Inflammatory macrophage treated with lipopolysaccharide for 1 hour (primary cell): ENCODE measurements at regions not wholly inside any gene's neighbourhood (a gene's known extent, or its start where the extent isn't known, plus 50 kb on each side); places are given as distances from the start of the nearest gene placed in this dataset.
A peak's percentile ranks its signal among the peaks of the same experiment; 100 is the strongest.
"Not testable (repeated sequence)": the region's sequence is repeated elsewhere in the genome, so short reads cannot be mapped to it uniquely, and the experiment has no call there.

ENCODE experiments used
- DNase-seq, 2 donors: peaks; one replicate each; pipeline ENCODE4 v3.0.0-alpha.2; 2020 to 2022

DNA sequence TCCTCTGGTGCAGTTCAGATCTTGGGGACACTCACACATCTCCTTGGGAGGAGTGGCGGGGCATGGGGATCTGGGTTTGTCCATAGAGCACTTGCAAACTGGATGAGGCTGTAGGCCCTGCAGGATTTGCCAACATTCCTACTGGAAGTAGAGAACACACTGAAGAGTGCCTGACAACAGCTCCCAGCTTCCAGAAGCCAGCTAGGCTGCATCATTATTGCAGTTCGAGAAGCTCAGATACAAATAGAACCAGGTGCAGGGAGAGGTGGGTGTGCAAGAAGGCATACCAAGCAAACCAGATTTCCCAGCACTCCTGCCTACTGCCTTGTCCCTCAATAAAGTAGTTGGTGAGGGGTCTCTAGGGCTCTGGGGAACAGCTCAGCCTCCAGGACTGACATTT is 52.5 kb downstream of the RHOB start:
- no peak for DNase-seq

DNA sequence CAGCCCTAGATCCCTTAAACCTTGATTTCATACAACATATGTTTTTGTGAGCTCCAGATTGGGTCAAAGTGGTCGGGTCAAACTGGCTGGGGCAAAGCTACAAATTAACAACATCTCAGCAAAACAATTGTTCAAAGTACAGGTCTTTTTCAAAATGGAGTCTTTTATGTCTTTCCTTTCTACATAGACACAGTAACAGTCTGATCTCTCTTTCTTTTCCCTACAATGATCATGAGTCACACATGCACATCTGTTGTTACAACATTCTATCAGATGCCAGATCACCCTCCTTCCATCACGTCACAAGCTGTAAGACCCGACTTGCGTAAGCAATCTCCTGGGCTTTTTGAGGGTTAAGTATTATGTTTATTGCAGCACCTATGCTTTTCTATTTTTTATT is 55.1 kb downstream of the RHOB start:
- DNase-seq: peak; percentile 75 to 84

DNA sequence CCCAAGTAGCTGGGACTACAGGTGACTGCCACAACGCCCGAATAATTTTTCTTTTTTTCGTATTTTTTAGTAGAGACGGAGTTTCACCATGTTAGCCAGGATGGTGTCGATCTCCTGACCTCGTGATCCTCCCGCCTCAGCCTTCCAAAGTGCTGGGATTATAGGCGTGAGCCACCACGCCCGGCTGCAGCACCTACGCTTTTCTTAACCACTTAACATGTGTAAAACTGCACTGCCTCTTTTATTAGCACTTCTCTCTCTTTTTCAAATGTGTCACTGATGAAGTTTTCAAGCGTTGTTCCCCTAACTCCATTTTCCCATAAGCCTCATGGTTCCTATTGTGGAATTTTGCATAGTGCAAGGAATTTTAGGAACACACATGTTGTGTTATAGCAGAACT is 55.6 kb downstream of the RHOB start:
- DNase-seq: not testable (repeated sequence)

DNA sequence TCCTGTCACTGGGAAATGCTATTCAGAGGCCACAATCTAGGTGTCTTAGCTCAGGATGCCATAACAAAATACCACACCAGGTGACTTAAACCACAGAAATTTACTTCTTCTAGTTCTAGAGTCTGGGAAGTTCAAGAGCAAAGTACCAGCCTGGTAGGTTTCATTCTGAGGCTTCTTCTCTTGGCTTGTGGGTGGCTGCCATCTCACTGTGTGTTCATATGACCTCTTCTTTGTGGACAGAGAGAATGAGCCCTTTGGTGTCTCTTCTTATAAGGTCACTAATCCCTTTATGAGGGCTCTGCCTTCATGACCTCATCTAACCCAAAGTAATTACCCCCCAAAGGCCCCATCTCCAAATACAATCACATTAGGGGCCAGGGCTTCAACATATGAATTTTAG is 57.3 kb downstream of the RHOB start:
- DNase-seq: no peak

DNA sequence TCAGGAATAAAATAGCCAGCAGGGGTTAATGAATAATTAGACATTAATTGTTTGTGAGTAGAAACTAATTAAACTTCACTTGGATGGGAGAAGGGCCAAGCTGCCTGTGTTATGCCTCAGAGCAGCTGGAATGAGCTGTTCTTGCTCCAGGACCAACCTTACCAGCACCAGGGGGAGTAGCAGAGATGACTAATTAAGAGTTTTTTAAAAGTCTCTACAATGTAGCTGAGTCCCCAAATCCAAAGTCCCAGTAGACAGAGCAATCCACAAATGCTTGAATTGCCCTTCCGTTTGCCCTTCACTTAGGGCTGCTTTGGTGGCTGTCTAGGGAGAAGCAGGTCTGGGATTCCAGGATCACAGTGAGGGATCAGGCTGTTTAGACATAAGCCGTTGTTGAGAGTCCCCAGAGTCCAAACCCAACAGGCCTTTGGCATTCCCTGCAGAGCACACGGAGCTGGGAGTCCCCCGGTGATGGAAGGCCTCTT is 59.4 kb downstream of the RHOB start:
- DNase-seq: no peak

DNA sequence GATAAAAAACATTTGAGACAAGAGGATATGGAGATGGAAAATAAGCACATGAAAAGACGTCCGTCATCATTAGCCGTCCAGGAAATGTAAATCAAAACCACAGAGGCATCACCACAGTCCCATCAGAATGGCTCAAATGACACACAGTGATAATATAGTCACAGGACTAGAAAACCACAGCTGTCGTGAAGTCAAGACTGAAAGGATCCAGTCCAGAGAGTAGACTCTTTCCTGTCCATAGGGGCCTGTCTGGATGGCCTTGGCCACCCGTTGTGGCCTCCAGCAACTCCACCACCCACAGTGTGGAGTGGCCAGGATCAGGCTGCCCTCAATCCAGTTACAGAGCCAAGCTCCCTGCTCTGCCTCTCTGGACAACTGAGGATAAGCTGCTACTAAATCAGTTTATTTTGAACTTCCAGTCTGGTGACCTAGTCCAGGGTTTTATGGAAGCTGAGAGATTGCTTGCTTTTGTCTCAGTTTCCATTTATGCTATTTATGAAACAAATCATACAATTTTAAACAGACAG is 60.4 kb downstream of the RHOB start:
- peak; percentile 15 to 57 for DNase-seq

DNA sequence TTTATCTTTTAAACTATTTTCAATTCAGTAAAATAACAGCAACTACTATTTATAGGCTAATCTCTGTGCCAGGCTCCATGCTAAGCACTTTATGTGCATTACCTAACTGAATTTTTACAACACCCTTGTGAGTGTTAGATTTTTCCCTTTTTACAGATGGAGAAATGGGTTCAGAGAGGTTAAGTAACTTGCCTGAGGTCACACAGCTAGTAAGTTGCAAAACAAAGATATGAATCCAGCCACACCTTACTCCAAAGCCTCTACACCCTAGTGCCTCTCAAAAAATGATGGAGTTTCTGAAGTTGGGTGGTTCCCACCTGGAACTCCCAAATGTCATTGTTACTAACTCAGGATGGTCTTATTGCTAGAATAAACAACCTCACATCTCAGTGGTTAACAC is 60.8 kb downstream of the RHOB start:
- DNase-seq: peak in 1 of 2 donors; percentile 18

DNA sequence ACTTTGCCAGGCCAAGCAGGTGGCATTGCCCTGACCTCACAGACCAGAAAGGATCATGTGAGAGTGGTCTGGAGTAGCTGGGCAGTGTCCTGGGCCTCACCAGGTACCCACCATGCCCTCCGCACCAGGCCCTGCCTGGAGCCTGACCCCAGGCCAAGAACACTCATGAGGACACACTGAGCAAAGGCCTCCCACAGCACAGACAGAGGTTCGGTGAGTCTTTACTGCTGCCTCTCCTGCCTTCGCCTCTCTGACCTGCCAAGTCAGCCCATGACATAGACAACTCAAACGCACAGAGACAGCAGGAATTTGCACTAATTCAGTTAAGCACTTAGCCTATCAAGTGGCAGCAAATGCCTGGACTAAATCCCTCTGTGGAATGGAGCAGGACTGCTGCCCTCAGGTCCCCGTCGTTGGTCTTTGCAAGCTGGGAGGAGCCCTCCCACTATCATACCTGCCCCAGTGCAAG is 62.5 kb downstream of the RHOB start:
- DNase-seq: no peak

DNA sequence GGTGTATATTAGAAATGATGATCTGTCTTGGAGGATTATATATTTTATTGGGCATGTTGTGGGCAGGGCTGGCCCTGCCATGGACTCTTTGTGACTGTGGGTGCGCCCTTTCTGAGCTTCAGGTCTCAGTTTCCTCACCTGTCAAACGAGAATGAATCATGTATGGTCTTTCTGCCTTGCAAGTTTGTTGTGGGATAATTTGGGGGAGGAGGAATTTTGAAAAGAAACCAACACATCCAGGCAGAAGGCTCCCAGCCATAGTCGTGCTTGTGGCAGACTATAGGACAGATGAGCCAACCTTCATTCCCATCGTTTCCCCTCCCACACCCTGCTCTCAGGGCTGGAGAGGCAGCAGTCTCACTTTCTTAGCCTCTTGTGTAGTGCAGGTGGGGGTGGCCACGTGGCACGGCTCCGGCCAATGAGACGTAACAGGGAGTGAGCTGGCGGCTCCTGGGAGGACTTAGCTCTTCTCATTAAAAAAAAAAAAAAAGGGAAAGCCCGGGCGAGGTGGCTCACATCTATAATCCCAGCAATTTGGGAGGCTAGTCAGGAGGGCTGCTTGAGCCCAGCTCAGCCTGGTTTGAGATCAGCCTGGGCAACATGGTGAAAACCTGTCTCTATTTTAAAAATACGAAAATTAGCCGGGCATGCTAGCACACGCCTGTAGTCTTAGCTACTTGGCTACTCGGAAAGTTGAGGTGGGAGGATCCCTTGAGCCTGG is 63.1 kb downstream of the RHOB start:
- no peak for DNase-seq

DNA sequence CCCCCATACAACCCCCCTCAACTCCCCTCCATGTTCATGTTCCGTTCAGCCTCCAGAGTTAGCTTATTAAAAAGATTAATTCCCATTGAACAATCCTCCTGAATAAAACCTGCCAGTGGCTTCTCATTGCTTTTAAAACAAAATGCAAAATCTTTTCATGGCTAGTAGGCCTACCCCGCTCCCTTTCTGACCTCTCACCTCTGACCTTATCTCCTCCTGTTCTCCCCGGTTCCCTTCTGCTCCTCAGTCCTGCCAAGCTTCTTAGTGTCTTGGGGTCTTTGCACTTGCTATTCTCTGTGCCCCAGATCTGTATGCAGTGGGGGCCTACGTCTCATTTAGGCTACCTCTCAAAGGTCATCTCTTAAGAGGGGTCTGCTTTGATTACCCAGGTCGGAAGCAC is 64.3 kb downstream of the RHOB start:
- no peak for DNase-seq

DNA sequence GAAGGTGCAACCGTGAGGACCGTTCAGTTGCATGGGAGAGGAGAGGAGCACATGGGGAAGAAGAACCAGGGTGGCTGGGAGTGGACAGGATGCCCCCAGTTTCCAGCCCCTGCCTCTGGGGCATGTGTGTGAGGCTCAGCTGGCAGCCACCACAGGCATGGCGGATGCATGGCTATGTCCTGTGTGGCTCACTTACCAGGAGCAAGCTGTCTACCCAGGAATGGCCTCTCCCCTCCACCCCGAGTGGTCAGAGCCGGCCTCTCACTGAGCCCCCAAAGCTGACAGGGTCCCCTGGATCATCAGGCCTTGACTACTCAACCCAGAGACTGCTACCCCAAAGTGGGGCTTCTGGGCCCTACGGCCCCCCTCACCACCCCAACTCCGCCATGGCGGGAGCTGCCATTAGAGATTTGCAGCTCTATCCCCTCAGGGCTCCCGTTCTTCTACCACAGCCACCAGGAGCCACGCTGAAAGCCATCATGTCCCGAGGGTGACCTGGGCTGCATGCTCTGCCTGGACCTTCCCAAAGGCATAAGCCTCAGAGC is 65.3 kb downstream of the RHOB start:
- no peak for DNase-seq

DNA sequence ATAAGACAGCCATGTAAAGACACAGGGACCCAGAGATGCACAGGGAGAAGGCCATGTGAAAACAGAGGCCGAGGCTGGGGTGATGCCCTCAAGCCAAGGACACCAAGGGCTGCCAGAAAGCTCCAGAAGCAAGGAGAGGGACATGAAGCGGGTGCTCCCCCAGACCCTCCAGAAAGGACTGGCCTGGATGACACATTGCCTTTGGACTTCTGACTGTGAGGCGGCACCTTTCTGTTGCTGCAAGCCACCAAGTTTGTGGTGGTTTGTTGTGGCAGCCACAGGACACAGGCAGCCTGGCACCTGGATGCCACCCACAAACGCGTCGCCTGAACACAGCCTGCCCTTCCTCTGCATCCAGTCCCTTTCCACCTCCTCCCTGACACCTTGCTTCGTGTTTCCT is 67.1 kb downstream of the RHOB start:
- no peak for DNase-seq

DNA sequence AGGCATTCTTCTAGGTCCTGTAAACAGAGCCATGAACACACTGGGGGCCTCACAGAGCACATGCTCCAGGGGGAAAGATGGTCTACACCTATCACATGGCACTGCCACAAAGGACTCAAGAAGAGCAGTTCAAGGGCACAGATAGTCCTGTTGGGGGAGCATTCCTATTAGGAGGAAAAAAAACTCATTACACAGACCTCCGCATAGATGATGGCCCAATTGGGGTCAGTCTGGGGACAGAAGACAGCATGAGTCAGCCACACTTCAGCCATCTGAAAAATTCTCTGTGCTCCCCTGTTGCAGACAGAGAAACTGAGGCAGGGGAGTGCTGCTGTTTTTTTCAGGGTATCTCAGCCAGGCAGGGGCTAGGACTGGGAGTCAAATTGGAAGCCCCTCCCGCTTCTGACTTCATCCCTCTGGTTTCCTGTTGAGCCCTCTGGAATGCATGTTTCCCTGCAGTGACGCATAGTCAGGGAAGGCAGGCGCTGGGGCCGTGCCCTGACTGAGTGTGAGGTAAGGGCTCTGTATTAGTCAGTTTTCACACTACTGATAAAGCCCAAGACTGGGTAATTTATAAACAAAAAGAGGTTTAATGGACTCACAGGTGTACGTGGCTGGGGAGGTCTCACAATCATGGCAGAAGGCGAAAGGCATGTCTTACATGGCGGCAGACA is 67.9 kb downstream of the RHOB start:
- DNase-seq: no peak

DNA sequence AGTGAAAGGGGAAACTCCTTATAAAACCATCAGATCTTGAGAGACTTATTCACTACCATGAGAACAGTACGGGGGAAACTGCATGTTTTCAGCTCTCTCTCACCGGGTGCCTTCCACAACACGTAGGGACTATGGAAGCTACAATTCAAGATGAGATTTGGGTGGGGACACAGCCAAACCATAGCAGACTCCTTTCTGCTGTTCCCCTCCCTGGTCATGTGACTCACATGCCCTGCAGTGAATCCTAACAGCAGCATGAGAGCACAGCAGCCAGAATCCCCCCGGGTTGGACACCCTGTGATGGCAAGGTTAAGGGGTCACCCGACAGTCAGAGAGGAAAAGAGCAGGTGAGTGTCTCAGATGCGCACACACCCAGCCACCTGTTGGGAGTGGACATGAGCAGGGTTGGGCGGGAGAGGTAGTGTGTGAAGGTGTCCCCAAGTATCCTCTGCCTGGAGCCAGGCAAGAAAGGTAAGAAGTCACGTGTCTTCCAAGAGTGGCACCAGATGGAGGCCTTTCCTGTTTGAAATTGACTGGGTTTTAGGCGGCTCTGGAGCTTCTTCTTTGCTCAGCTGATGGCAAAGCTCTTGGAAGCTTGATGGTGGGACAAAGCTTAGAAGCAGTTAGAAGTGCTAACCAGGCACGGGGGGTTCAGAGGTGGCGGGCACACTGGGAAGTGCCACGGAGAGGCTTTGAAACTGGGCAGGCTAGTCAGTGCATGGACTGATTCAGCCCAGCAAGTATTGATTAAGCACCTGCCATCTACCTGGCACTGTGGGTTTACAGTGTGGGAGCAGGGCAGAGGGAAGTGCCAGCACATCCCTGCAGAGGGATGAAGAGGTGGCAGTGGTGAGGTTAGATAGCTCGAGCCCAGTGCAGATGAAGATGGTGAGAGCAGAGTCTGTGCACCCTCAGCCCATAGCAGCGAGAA is 68.7 kb downstream of the RHOB start:
- no peak for DNase-seq

DNA sequence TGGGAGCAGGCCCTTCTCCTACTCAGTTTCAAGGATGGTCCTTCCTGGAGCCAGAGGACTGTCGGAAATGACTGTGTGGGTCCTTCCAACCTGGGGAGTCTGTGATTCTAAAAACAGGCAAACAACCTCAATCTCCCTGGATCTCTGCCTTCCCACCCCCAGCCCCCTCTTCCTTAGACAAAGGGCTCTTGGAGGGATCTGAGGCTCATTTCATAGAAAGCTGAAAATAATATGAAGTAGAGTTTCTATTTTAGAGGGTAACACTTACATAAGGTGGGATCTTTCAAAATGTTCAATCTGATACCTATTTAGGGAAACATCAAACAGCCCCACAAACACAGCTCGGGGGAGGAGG is 69.4 kb downstream of the RHOB start:
- no peak for DNase-seq

DNA sequence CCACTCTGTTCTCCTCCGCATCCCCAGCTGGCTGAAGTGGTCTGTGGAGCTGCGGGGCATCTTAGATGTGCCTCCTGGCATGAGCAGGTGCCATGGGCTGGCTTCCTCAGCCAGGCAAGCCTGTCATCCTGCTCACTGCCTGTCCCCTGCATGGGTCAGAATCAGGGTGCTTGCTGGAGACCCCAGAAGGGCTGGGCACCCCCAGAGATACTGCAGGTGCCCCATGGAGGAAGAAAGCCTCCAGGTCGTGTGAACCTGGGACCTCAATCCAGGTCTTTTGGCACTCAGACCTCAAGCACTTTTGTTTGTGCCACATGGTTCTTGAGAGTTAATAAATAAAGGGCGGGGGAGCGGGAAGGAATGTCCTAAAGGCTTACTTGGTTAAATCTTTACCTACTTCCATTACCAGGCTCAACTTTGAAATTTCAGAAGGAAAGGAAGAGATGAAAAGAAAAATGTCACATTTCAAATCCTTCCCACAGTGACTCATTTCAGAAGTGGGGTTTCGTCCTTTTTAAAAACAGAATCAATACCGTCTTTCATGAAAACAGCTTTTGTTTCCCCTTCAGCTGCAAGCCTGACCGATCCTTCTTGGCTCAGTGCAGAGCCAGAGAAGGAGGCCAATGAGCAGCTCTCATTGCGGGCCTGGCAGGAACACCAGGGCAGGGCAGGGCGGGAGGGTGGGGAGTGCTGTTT is 69.9 kb downstream of the RHOB start:
- no peak for DNase-seq

DNA sequence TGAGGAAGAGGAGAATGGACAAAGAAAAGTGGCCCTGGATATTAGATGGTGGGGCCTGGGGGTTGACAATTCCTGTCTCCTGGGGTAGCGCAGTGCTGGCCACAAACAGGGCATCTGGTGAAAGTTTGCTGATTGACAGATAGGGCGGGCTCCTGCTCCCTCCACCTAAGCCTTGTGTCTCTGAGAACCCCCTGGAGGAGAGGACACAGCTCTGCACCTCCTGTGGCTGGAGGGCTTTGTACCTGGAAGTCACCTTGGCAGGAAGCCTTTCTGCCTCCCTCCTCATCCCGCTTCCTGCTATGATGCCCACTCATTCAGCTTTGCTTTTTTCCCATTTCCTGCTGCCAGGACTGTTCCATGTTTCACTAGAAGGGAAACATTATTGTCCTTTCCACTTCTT is 72.4 kb downstream of the RHOB start:
- no peak for DNase-seq

DNA sequence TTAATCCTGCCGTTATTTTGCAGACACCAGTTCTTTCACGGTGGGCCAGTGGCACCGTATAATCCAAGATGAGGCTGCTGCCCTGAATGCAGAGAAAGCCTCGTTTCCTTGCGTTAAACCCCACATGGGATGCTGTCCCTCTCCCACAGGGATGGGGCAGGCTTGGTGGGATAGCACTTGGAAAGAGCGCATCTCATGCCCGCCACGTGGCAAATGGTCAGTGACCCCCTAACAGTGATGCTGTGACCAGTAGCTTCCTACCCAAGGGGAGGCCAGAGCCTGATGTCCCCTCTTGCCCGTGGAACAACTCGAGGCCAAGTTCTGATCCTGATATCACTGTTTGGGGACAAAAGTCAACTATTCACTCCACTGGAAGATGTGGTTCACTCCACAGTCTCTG is 73.3 kb downstream of the RHOB start:
- DNase-seq: no peak

DNA sequence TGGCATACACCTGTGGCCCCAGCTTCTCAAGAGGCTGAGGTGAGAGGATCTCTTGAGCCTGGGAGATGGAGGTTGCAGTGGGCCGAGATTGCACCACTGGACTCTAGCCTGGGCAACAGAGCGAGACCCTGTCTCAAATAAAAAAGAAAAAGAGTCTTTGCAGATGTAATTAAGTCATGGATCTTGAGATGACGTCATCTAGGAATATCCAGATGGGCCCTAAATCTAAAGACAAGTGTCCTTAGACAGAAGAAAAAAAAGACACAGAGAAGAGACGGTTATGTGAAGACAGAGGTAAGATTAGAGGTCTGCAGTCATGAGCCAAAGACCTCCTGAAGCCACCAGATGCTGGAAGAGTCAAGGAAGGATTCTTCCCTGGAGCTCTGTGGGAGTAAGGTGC is 74.3 kb downstream of the RHOB start:
- no peak for DNase-seq

DNA sequence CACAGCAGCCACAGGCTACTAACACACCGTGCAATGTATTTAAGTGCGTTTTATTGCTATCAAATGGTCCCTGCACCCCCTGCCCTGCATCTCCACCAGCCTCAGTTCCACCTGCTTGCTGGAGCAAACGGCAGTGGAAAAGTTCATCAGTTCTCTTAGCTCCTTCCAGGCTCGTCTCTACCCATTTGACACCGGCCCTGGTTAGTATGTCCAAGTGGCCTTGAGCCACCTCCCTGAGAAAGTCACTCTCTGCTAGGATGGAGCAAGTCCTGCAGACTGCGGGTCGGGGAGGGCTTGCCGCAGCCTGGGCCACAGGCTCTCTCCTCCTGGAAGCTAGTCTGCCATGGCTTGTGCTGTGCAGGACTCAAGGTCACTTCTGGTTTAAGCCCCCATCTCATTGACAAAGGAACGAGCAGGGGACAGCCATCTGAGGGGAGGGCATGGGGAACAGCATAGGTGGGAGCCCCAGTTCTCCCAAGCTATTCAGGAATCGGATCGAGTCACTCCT is 74.9 kb downstream of the RHOB start:
- DNase-seq: no peak

DNA sequence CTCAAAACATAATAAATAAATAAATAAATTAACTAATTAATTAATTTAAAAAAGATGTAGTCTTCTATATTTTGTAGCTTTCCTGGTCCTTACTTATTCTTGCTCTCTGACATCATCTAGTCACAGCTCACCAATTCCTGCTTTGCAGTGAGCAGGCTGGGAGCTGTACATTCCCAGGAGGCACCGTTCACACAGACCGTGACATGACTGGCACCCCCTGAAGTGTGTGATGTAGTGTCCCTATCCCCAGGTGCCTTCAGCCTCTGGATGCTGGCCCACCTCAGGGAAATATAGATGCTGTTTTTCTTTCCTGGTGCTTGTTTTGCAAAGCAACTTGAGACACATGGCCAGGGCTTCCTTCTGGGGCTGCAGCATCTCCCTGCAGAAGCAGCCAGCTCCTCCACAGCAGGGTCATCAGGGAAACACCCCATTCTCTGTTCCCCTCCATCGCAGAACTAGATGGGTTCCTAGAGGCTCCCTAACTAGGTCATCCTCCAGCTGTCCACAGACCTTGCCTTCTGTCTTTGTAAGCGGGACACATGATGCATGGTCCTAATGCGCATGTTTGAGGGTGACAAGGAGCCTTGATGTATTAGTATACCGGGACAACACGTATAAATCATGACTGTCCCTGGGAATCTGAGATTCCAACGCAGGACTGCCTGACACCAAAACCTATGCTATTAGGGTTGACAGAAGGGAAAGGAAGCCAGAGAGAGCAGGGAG is 76.4 kb downstream of the RHOB start:
- DNase-seq: no peak
